SK-N-SH (cell line): ENCODE measurements at regions not wholly inside any gene's neighbourhood (a gene's known extent, or its start where the extent isn't known, plus 50 kb on each side); places are given as distances from the start of the nearest gene placed in this dataset.

Experiments
- CTCF ChIA-PET: fragments of 300-600, 350-600 bp; formaldehyde crosslinking; extraction: SDS; loops from one replicate; lab custom pipeline; 2021; lab: Yijun Ruan, JAX
- POLR2A ChIA-PET: fragments of 350-600 bp; sonication (Branson Sonifier 250); formaldehyde crosslinking; extraction: SDS; loops from one replicate; lab custom pipeline; 2020; ENCODE audit warnings: antibody characterized with exemption, inconsistent platforms; lab: Yijun Ruan, JAX
- DNase-seq: peaks from one replicate; pipeline ENCODE4 v3.0.0; 2012
- H2AFZ ChIP-seq: fragments of 200-600 bp; sonication (generic); 2 replicates; pipeline ENCODE4 v1.8.1; 2016; ENCODE audit warnings: antibody characterized with exemption, mild to moderate bottlenecking, low read depth
- H3F3A ChIP-seq: fragments of 200-600 bp; sonication (generic); replicated peaks from 2 replicates; pipeline ENCODE3; 2016; ENCODE audit warnings: antibody characterized with exemption, mild to moderate bottlenecking; ENCODE audit not compliant: insufficient read depth
- H3K27ac ChIP-seq, 2 experiments: fragments of 200-500 bp in 1 of 2; fragments of 200-600 bp in 1 of 2; sonication (Bioruptor generic) in 1 of 2; sonication (generic), shearing (Covaris generic) in 1 of 2; 2 replicates each; pipeline versions ENCODE4 v1.5.1 to v1.6.1; 2014 to 2016; ENCODE audit warnings: low read depth in 2 of 2, inconsistent platforms in 1 of 2, low read length in 1 of 2, mild to moderate bottlenecking in 1 of 2, mixed read lengths in 1 of 2
- H3K27me3 ChIP-seq: fragments of 200-600 bp; sonication (generic), shearing (Covaris generic); 2 replicates; pipeline ENCODE4 v1.6.1; 2016; ENCODE audit warnings: mixed run types; ENCODE audit not compliant: insufficient read depth
- H3K36me3 ChIP-seq, 2 experiments: fragments of 200-500 bp in 1 of 2; fragments of 200-600 bp in 1 of 2; sonication (Bioruptor generic) in 1 of 2; sonication (generic) in 1 of 2; replicated peaks in 1 of 2; 2 replicates each; pipeline versions ENCODE3 to v1.5.1; 2014 to 2016; ENCODE audit warnings: low read length in 1 of 2, mild to moderate bottlenecking in 1 of 2; ENCODE audit not compliant: insufficient read depth in 2 of 2, control insufficient read depth in 1 of 2
- H3K4me1 ChIP-seq, 2 experiments: fragments of 200-500 bp in 1 of 2; fragments of 200-600 bp in 1 of 2; sonication (Bioruptor generic) in 1 of 2; sonication (generic), shearing (Covaris generic) in 1 of 2; 2 replicates each; pipeline versions ENCODE4 v1.5.1 to v1.6.1; 2014 to 2016; ENCODE audit warnings: low read depth in 1 of 2, low read length in 1 of 2, mixed run types in 1 of 2; ENCODE audit not compliant: insufficient read depth in 2 of 2, control insufficient read depth in 1 of 2
- H3K4me2 ChIP-seq: fragments of 200-600 bp; sonication (generic), shearing (Covaris generic); 2 replicates; pipeline ENCODE4 v1.6.1; 2017; ENCODE audit warnings: mixed run types
- H3K4me3 ChIP-seq, 2 experiments: fragments of 200-500 bp in 1 of 2; fragments of 200-600 bp in 1 of 2; sonication (Bioruptor generic) in 1 of 2; sonication (generic), shearing (Covaris generic) in 1 of 2; 2 replicates each; pipeline versions ENCODE4 v1.5.1 to v1.8.1; 2014 to 2016; ENCODE audit warnings: low read depth in 2 of 2, inconsistent platforms in 1 of 2, low read length in 1 of 2, mild to moderate bottlenecking in 1 of 2, mixed read lengths in 1 of 2, moderate library complexity in 1 of 2
- H3K79me2 ChIP-seq: fragments of 200-600 bp; sonication (generic); 2 replicates; pipeline ENCODE4 v1.8.1; 2017; ENCODE audit warnings: mild to moderate bottlenecking; ENCODE audit not compliant: insufficient read depth
- H3K9ac ChIP-seq: fragments of 200-600 bp; sonication (generic); 2 replicates; pipeline ENCODE4 v1.6.1; 2017; ENCODE audit warnings: mixed run types
- H3K9me2 ChIP-seq: fragments of 200-600 bp; sonication (generic); 2 replicates; pipeline ENCODE4 v1.6.1; 2017; ENCODE audit warnings: mixed run types
- H3K9me3 ChIP-seq: fragments of 200-600 bp; sonication (generic); 2 replicates; pipeline ENCODE4 v1.6.1; 2017; ENCODE audit warnings: mixed run types, mild to moderate bottlenecking, moderate library complexity
- H4K20me1 ChIP-seq: fragments of 200-600 bp; sonication (generic); 2 replicates; pipeline ENCODE4 v1.6.1; 2017; ENCODE audit warnings: mild to moderate bottlenecking, mixed run types; ENCODE audit not compliant: insufficient read depth
- CHD2 ChIP-seq: fragments of 150-350 bp; IDR thresholded peaks from 2 replicates; pipeline ENCODE4 v1.6.1; 2018; ENCODE audit warnings: low read length; ENCODE audit not compliant: partially characterized antibody
- CTCF ChIP-seq: fragments of 200-600 bp; sonication (generic); IDR thresholded peaks from 2 replicates; pipeline ENCODE4 v1.6.1; 2017; ENCODE audit warnings: antibody characterized with exemption, mild to moderate bottlenecking, moderate library complexity
- ELF1 ChIP-seq: IDR thresholded peaks from 2 replicates; pipeline ENCODE4 v1.4.0; 2012
- FOXM1 ChIP-seq: IDR thresholded peaks from 2 replicates; pipeline ENCODE4 v1.4.0; 2012; ENCODE audit warnings: low read depth, mild to moderate bottlenecking
- GABPA ChIP-seq: IDR thresholded peaks from 2 replicates; pipeline ENCODE4 v1.4.0; 2012; ENCODE audit warnings: low read depth, mild to moderate bottlenecking
- IRF3 ChIP-seq: fragments of 150-350 bp; IDR thresholded peaks from 2 replicates; pipeline ENCODE4 v1.6.1; 2016; ENCODE audit warnings: mild to moderate bottlenecking, low read depth, low read length
- MXI1 ChIP-seq: IDR thresholded peaks from 2 replicates; pipeline ENCODE4 v1.6.1; 2012; ENCODE audit warnings: mild to moderate bottlenecking, low read depth, low read length, improper control_type of control experiment
- PBX3 ChIP-seq: IDR thresholded peaks from 2 replicates; pipeline ENCODE4; 2012
- POLR2AphosphoS5 ChIP-seq: IDR thresholded peaks from 2 replicates; pipeline ENCODE4 v1.6.1; 2012; ENCODE audit warnings: low read depth, low read length
- REST ChIP-seq: IDR thresholded peaks from 2 replicates; pipeline ENCODE4 v1.6.1; 2012; ENCODE audit warnings: mild to moderate bottlenecking, low read depth, low read length, moderate library complexity
- TAF1 ChIP-seq: IDR thresholded peaks from 2 replicates; pipeline ENCODE4 v1.6.1; 2012; ENCODE audit warnings: low read depth, mild to moderate bottlenecking, low read length, moderate library complexity, borderline replicate concordance
- USF1 ChIP-seq: IDR thresholded peaks from 2 replicates; pipeline ENCODE4 v1.4.0; 2012; ENCODE audit warnings: low read depth, borderline replicate concordance
- USF2 ChIP-seq: fragments of 150-350 bp; IDR thresholded peaks from 2 replicates; pipeline ENCODE4 v1.6.1; 2017; ENCODE audit warnings: antibody characterized with exemption, low read length, low read depth, borderline replicate concordance
- YY1 ChIP-seq: IDR thresholded peaks from 2 replicates; pipeline ENCODE4 v1.4.0; 2012; ENCODE audit warnings: low read depth, mild to moderate bottlenecking
- ZBTB33 ChIP-seq: IDR thresholded peaks from 2 replicates; pipeline ENCODE4 v1.4.0; 2012; ENCODE audit warnings: low read depth, borderline replicate concordance
- WGBS: methylation state at CpG from one replicate; pipeline ENCODE4 v1.1.6; 2017; ENCODE audit warnings: low lambda C conversion rate; 5-methylcytosine and 5-hydroxymethylcytosine counted together

GRCh38 chr15:97346221-97346620, 614.3 kb upstream of the ARRDC4 start:
- H3K27ac ChIP-seq, result no peak overlapping the region
- no peaks in the 10 kb centered on the region for H3K27me3 ChIP-seq
- WGBS, result 0% methylated on average over 2 of the region's 2 CpGs
- no peak overlapping the region for H3K9ac ChIP-seq
- H4K20me1 ChIP-seq, result no peaks in the 10 kb centered on the region
- H3K4me2 ChIP-seq, result no peak overlapping the region
- H3K4me3 ChIP-seq, result no peak overlapping the region
- no peaks in the 10 kb centered on the region for H3K79me2 ChIP-seq
- no peak for TF ChIP-seq IRF3
- TF ChIP-seq POLR2AphosphoS5, result no peak
- TF ChIP-seq PBX3, result no peak
- TF ChIP-seq GABPA, result no peak
- no peak for TF ChIP-seq CHD2
- TF ChIP-seq YY1, result no peak
- no peak for TF ChIP-seq REST
- no peak for TF ChIP-seq USF1
- no peak for TF ChIP-seq TAF1
- no peak for TF ChIP-seq FOXM1
- TF ChIP-seq CTCF, result no peak
- no peak for TF ChIP-seq ELF1
- no peak for TF ChIP-seq MXI1
- no peak for TF ChIP-seq ZBTB33
- TF ChIP-seq USF2, result no peak
- H3K36me3 ChIP-seq, result no peaks in the 10 kb centered on the region
- ChIA-PET CTCF (no interaction called here), POLR2A (no interaction called here)
- H3F3A ChIP-seq, result no peaks in the 10 kb centered on the region
- DNase-seq, result no peak
- H2AFZ ChIP-seq, result no peak overlapping the region
- no peaks in the 10 kb centered on the region for H3K4me1 ChIP-seq
- H3K9me3 ChIP-seq, result no peaks in the 10 kb centered on the region
- no peaks in the 10 kb centered on the region for H3K9me2 ChIP-seq
